ENCODE measurements at regions not wholly inside any gene's neighbourhood (a gene's known extent, or its start where the extent isn't known, plus 50 kb on each side); places are given as distances from the start of the nearest gene placed in this dataset.
"Not testable (repeated sequence)": the region's sequence is repeated elsewhere in the genome, so short reads cannot be mapped to it uniquely, and the experiment has no call there.

DNA sequence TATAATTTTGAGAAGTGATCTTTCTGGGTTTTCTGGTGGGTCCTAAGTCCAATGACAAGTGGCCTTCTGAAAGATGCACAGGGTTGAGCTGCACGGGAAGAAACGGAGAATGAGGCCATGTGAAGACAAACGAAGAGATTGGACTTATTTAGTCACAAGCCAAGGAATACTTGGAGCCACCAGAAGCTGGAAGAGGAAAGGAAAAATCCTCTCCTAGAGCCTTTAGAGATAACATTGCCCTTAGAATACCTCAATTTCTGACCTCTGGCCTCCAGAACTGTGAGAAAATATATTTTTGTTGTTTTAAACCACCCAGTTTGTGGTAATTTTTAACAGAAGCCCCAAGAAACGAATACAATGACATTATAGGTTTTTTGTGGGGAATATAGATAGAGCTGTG is 360.5 kb upstream of the TARS1 start:
- no peak overlapping the region for H3K27ac ChIP-seq
- no peak for TF ChIP-seq ZFX (IDR thresholded peaks at IDR 0.05)
- TF ChIP-seq, protein P1, sequence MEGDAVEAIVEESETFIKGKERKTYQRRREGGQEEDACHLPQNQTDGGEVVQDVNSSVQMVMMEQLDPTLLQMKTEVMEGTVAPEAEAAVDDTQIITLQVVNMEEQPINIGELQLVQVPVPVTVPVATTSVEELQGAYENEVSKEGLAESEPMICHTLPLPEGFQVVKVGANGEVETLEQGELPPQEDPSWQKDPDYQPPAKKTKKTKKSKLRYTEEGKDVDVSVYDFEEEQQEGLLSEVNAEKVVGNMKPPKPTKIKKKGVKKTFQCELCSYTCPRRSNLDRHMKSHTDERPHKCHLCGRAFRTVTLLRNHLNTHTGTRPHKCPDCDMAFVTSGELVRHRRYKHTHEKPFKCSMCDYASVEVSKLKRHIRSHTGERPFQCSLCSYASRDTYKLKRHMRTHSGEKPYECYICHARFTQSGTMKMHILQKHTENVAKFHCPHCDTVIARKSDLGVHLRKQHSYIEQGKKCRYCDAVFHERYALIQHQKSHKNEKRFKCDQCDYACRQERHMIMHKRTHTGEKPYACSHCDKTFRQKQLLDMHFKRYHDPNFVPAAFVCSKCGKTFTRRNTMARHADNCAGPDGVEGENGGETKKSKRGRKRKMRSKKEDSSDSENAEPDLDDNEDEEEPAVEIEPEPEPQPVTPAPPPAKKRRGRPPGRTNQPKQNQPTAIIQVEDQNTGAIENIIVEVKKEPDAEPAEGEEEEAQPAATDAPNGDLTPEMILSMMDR (conservative IDR thresholded peaks at IDR 0.05) = no peak

DNA sequence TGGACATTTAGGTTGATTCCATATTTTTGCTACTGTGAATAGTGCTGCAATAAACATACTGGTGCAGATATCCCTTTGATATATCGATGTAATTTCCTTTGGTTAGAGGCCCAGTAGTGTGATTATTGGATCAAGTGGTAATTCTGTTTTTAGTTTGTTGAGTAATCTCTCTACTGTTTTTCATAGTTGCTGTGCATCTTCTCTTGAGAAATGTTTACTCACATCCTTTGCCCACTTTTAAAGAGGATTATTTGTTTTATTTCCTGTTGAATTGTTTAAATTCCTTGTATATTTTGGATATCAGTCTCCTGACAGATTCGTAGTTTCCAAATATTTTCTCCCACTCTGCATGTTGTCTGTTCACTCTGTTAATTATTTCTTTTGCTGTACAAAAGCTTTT is 352.6 kb upstream of the TARS1 start:
- TF ChIP-seq, protein P1 (conservative IDR thresholded peaks at IDR 0.05) = no peak
- TF ChIP-seq ZFX (IDR thresholded peaks at IDR 0.05) = no peak
- no peak overlapping the region for H3K27ac ChIP-seq

DNA sequence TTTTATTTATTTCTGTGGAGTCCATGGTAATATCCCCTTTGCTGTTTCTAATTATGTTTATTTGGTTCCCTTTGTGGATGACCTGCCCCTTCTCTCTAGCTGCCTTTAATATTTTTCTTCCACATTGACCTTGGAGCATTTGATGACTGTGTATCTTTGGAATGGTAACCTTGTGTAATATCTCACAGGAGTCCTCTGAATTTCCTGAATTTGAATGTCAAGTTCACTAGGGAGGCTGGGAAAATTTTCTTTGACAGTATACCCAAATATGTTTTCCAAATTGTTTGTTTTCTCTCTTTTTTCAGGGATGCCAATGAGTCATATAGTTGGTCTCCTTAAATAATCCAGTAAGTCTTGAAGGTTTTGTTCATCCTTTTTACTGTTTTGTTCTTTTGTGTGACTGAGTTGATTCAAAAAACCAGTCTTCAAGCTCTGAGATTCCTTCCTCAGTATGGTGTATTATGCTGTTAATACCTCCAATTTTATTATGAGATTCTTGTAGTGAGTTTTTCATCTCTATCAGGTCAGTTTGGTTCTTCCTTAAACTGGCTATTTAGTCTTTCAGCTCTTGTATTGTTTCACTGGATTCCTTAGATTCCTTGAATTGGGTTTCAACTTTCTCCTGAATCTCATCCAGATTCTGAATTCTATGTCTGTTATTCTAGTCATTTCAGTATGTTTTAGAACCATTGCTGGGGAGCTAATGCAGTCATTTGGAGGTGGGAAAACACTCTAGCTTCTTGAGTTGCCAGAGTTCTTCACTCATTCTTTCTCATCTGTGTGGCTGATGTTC is 349.0 kb upstream of the TARS1 start:
- H3K27ac ChIP-seq = no peak overlapping the region
- TF ChIP-seq ZFX (IDR thresholded peaks at IDR 0.05) = no peak

DNA sequence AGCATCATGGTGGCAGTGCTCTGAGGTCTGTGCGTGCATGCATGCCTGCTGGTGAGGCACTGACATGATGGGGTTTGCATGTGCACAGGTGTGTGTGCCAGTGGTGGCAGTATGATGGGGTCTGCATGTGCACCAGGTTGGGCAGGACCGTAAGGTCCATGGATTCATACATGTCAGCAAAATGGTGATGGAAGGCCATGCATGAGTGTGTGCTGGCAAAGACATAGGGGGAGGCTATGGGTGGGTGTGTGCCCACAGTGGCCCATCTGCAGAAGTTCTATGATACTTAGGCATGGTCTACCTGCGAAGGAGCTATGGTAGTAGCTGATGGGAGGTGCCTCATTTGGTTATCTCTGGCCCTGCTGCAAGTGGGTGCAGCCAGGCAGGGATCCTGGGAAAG is 348.0 kb upstream of the TARS1 start:
- no peak overlapping the region for H3K27ac ChIP-seq
- TF ChIP-seq, protein P1 (conservative IDR thresholded peaks at IDR 0.05) = no peak
- TF ChIP-seq ZFX (IDR thresholded peaks at IDR 0.05) = no peak

DNA sequence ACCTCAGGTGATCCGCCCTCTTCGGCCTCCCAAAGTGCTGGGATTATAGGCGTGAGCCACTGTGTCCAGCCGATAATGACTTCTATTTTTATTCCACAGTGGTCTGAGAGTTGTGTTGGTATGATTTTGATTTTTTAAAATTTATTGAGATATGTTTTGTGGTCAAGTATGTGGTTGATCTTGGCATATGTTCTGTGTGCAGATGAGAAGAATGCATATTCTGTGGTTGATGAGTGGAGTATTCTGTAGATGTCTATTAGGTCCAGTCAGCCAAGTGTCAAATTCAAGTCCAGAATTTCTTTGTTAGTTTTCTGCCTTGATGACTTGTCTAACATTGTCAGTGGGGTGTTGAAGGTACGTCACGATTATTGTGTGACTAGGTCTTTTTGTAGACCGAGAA is 338.2 kb upstream of the TARS1 start:
- H3K27ac ChIP-seq = no peak overlapping the region
- TF ChIP-seq, protein P1 (conservative IDR thresholded peaks at IDR 0.05) = no peak
- no peak for TF ChIP-seq ZFX (IDR thresholded peaks at IDR 0.05)

DNA sequence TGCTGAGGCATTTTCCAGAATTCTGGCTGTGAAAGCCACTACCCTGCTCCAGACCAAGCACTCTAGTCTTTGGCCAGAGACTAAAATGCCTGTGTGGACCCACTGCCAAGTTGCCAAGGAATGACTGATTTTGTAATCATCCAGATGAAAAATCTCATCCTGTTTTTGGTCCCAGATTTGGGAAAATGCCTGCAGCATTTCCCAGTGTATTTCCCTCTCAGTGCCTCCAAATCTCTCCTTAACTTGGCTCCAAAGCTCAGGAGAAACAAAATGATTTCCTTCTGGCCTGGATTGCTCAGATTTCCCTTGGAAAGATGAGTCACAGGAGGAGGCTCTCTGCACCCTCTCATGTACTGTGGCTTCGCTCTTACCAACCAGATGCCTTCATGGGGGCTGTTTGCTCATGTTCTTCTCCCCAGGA is 335.2 kb upstream of the TARS1 start:
- TF ChIP-seq ZFX (IDR thresholded peaks at IDR 0.05) = no peak
- TF ChIP-seq, protein P1 (conservative IDR thresholded peaks at IDR 0.05) = no peak
- no peak overlapping the region for H3K27ac ChIP-seq

DNA sequence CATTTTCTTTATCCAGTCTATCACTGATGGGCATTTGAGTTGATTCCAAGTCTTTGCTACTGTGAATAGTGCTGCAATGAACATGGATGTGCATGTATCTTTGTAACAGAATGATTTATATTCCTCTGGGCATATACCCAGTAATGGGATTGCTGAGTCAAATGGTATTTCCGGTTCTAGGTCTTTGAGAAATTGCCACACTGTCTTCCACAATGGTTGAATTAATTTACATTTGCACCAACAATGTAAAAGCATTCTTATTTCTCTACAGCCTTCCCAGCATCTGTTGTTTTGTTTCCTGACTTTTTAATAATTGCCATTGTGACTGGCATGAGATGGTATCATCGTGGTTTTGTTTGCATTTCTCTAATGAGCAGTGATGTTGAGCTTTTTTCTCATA is 330.3 kb upstream of the TARS1 start:
- not testable (repeated sequence) for H3K27ac ChIP-seq

DNA sequence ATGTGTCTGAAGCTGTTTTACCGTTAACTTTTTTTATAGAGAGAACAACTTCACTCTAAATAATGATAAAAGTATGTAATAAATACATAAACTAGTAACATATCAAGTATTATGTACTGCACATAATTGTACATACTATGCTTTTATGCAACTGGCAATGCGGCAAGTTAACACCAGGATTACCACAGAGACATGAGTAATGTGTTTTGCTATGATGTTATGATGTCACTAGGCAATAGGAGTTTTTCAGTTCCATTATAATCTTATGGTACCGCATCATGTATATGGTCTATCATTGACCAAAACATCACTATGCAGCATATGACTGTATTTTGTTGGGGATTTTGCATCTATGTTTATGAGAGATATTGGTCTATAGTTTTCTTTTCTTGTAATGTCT is 326.4 kb upstream of the TARS1 start:
- no peak overlapping the region for H3K27ac ChIP-seq

More for the DNA sequence above, 326.4 kb upstream of the TARS1 start:
- TF ChIP-seq, protein P1 (conservative IDR thresholded peaks at IDR 0.05) = no peak
- no peak for TF ChIP-seq ZFX (IDR thresholded peaks at IDR 0.05)
